ENCODE measurements at regions not wholly inside any gene's neighbourhood (a gene's known extent, or its start where the extent isn't known, plus 50 kb on each side); places are given as distances from the start of the nearest gene placed in this dataset.

- TF ChIP-seq, protein P1, sequence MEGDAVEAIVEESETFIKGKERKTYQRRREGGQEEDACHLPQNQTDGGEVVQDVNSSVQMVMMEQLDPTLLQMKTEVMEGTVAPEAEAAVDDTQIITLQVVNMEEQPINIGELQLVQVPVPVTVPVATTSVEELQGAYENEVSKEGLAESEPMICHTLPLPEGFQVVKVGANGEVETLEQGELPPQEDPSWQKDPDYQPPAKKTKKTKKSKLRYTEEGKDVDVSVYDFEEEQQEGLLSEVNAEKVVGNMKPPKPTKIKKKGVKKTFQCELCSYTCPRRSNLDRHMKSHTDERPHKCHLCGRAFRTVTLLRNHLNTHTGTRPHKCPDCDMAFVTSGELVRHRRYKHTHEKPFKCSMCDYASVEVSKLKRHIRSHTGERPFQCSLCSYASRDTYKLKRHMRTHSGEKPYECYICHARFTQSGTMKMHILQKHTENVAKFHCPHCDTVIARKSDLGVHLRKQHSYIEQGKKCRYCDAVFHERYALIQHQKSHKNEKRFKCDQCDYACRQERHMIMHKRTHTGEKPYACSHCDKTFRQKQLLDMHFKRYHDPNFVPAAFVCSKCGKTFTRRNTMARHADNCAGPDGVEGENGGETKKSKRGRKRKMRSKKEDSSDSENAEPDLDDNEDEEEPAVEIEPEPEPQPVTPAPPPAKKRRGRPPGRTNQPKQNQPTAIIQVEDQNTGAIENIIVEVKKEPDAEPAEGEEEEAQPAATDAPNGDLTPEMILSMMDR (IDR thresholded peaks at IDR 0.05; ENCODE audit: insufficient read depth, low read length, missing control alignments) = no peak
- CTCF ChIA-PET = no interaction called here
- DNase-seq (ENCODE audit: low read depth, low spot score) = no peak
- H3K4me3 ChIP-seq (ENCODE audit: low read depth, low read length) = no peak overlapping the region
- POLR2A ChIA-PET = no interaction called here
Observed at GRCh38 chr5:91976451-91976850, 593.3 kb upstream of the ARRDC3 start.

DNA sequence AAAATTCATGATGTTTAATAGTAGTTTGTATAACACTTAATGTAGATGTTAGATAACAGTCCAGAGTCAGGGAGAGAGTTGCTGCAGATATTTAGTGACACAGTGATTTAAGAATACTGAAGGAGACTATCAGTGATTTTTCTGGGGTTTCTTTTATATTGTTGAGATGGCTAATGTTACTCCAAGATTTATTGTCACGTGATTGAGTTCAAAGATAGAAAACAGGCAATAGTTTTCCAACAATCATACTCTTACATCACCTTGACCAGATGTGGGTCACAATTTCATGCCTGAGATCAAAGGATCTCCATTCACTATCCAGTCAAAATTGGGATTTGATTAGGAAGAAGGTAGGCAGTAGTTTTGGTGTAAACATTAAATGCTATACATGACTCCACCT, 580.0 kb upstream of the ARRDC3 start:
- ChIA-PET POLR2A (no interaction called here), CTCF (no interaction called here)
- H3K4me3 ChIP-seq (ENCODE audit: low read depth, low read length) = no peak overlapping the region
- no peak for DNase-seq (ENCODE audit: low read depth, low spot score)
- TF ChIP-seq, protein P1 (IDR thresholded peaks at IDR 0.05; ENCODE audit: insufficient read depth, low read length, missing control alignments) = no peak

- TF ChIP-seq, protein P1 (IDR thresholded peaks at IDR 0.05; ENCODE audit: insufficient read depth, low read length, missing control alignments) = no peak
- DNase-seq (ENCODE audit: low read depth, low spot score) = no peak
- no peak overlapping the region for H3K4me3 ChIP-seq (ENCODE audit: low read depth, low read length)
- ChIA-PET POLR2A (no interaction called here), CTCF (no interaction called here)
Observed at GRCh38 chr5:91957666-91958065, 574.5 kb upstream of the ARRDC3 start.

- ChIA-PET POLR2A (no interaction called here), CTCF (no interaction called here)
- no peak overlapping the region for H3K4me3 ChIP-seq (ENCODE audit: low read depth, low read length)
- no peak for DNase-seq (ENCODE audit: low read depth, low spot score)
- TF ChIP-seq, protein P1 (IDR thresholded peaks at IDR 0.05; ENCODE audit: insufficient read depth, low read length, missing control alignments) = no peak
Observed at GRCh38 chr5:91956738-91957137, 573.6 kb upstream of the ARRDC3 start.

DNA sequence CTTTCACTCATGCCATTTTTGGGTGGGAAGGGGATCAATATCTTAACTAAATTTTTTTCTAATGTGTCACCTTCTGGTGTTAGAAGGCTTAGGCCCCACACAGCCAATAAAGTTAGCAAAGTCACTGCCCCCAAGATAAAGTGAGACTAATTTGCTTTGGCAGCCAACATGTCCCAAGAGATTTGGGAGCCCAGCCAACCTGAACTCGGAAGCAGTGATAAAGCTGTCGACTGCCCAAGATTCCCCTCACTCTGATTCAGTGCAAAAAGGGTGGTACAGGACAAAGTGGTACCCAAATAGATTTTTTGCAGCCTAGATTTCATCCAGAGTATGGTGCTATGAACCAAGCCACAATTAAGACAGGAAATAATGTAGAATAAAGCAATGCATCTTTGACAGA, 572.5 kb upstream of the ARRDC3 start:
- H3K4me3 ChIP-seq (ENCODE audit: low read depth, low read length) = no peak overlapping the region
- DNase-seq (ENCODE audit: low read depth, low spot score) = no peak
- ChIA-PET POLR2A (no interaction called here), CTCF (no interaction called here)
- TF ChIP-seq, protein P1 (IDR thresholded peaks at IDR 0.05; ENCODE audit: insufficient read depth, low read length, missing control alignments) = no peak

DNA sequence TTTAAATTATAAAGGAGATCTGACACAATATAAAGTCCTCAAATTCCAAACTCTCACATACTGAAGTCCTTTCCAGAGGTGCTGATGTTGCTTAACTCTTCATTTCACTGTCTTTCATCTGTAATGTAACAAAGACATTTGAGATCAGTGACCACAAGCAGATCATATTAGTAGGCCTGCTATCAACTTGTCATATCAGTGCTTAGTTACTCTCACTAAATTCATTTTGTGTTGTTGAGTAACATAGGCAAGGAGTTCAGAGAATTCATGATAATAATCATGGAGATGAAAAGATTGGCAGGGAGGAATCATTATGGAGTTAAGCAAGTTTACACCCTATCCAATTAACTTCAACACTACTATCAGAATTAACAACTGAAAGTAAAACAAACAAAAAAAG, 571.0 kb upstream of the ARRDC3 start:
- ChIA-PET POLR2A (no interaction called here), CTCF (no interaction called here)
- H3K4me3 ChIP-seq (ENCODE audit: low read depth, low read length) = no peak overlapping the region
- DNase-seq (ENCODE audit: low read depth, low spot score) = no peak
- TF ChIP-seq, protein P1 (IDR thresholded peaks at IDR 0.05; ENCODE audit: insufficient read depth, low read length, missing control alignments) = no peak

All from AG04449 (cell line).